ENCODE measurements at regions not wholly inside any gene's neighbourhood (a gene's known extent, or its start where the extent isn't known, plus 50 kb on each side); places are given as distances from the start of the nearest gene placed in this dataset.

DNA sequence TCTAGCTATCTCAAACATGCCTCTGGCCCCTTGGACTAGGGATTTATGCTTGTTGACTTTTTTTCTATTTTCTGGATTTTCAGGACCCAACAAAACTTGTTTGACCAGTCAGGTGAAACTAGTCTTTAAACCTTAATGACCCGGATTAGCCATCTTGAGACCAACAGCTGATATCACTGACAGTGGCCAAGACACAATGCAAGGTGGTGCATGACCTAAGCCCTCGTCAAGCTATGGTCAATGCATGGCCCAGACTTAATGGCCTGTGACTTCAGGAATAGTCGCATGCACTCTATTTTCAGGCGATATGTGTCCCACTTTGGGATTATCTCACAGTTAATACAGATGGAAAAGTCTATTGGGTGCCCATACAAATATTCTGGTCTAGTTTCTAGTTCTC, 190.4 kb downstream of the ZBTB18 start:
- H3K36me3 ChIP-seq (ENCODE audit: control insufficient read depth in 2 of 2, insufficient read depth in 1 of 2, low read length in 2 of 2): no peaks in the 10 kb centered on the region
- TF ChIP-seq, protein P1, sequence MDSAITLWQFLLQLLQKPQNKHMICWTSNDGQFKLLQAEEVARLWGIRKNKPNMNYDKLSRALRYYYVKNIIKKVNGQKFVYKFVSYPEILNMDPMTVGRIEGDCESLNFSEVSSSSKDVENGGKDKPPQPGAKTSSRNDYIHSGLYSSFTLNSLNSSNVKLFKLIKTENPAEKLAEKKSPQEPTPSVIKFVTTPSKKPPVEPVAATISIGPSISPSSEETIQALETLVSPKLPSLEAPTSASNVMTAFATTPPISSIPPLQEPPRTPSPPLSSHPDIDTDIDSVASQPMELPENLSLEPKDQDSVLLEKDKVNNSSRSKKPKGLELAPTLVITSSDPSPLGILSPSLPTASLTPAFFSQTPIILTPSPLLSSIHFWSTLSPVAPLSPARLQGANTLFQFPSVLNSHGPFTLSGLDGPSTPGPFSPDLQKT (IDR thresholded peaks at IDR 0.05; ENCODE audit: borderline replicate concordance, low read depth, low read length): no peak
- TF ChIP-seq ZNF585B (tag by site-specific recombination; IDR thresholded peaks at IDR 0.05): no peak
- no peak for TF ChIP-seq SCRT2 (tag by site-specific recombination; IDR thresholded peaks at IDR 0.05)
- TF ChIP-seq, protein P2, sequence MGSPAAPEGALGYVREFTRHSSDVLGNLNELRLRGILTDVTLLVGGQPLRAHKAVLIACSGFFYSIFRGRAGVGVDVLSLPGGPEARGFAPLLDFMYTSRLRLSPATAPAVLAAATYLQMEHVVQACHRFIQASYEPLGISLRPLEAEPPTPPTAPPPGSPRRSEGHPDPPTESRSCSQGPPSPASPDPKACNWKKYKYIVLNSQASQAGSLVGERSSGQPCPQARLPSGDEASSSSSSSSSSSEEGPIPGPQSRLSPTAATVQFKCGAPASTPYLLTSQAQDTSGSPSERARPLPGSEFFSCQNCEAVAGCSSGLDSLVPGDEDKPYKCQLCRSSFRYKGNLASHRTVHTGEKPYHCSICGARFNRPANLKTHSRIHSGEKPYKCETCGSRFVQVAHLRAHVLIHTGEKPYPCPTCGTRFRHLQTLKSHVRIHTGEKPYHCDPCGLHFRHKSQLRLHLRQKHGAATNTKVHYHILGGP (tag by site-specific recombination; IDR thresholded peaks at IDR 0.05): no peak
- TF ChIP-seq EGR2 (tag by site-specific recombination; IDR thresholded peaks at IDR 0.05; ENCODE audit: low read depth): no peak
- no peak for TF ChIP-seq ZNF341 (tag by site-specific recombination; IDR thresholded peaks at IDR 0.05; ENCODE audit: low read depth)
- TF ChIP-seq ZNF530 (tag by site-specific recombination; IDR thresholded peaks at IDR 0.05; ENCODE audit: low read depth): no peak
- no peak for TF ChIP-seq ZNF19 (tag by site-specific recombination; IDR thresholded peaks at IDR 0.05; ENCODE audit: low read depth)
- no peak for TF ChIP-seq GFI1B (tag by site-specific recombination; IDR thresholded peaks at IDR 0.05)
- no peak for TF ChIP-seq IKZF3 (tag by site-specific recombination; IDR thresholded peaks at IDR 0.05)
- no peak for TF ChIP-seq FEZF1 (tag by site-specific recombination; IDR thresholded peaks at IDR 0.05)
- TF ChIP-seq, protein P3, sequence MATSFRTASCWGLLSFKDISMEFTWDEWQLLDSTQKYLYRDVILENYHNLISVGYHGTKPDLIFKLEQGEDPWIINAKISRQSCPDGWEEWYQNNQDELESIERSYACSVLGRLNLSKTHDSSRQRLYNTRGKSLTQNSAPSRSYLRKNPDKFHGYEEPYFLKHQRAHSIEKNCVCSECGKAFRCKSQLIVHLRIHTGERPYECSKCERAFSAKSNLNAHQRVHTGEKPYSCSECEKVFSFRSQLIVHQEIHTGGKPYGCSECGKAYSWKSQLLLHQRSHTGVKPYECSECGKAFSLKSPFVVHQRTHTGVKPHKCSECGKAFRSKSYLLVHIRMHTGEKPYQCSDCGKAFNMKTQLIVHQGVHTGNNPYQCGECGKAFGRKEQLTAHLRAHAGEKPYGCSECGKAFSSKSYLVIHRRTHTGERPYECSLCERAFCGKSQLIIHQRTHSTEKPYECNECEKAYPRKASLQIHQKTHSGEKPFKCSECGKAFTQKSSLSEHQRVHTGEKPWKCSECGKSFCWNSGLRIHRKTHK (tag by site-specific recombination; IDR thresholded peaks at IDR 0.05): no peak
- TF ChIP-seq, protein P4, sequence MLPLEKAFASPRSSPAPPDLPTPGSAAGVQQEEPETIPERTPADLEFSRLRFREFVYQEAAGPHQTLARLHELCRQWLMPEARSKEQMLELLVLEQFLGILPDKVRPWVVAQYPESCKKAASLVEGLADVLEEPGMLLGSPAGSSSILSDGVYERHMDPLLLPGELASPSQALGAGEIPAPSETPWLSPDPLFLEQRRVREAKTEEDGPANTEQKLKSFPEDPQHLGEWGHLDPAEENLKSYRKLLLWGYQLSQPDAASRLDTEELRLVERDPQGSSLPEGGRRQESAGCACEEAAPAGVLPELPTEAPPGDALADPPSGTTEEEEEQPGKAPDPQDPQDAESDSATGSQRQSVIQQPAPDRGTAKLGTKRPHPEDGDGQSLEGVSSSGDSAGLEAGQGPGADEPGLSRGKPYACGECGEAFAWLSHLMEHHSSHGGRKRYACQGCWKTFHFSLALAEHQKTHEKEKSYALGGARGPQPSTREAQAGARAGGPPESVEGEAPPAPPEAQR (tag by site-specific recombination; IDR thresholded peaks at IDR 0.05): no peak
- TF ChIP-seq, protein P5, sequence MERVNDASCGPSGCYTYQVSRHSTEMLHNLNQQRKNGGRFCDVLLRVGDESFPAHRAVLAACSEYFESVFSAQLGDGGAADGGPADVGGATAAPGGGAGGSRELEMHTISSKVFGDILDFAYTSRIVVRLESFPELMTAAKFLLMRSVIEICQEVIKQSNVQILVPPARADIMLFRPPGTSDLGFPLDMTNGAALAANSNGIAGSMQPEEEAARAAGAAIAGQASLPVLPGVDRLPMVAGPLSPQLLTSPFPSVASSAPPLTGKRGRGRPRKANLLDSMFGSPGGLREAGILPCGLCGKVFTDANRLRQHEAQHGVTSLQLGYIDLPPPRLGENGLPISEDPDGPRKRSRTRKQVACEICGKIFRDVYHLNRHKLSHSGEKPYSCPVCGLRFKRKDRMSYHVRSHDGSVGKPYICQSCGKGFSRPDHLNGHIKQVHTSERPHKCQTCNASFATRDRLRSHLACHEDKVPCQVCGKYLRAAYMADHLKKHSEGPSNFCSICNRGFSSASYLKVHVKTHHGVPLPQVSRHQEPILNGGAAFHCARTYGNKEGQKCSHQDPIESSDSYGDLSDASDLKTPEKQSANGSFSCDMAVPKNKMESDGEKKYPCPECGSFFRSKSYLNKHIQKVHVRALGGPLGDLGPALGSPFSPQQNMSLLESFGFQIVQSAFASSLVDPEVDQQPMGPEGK (tag by site-specific recombination; IDR thresholded peaks at IDR 0.05): no peak
- TF ChIP-seq, protein P6, sequence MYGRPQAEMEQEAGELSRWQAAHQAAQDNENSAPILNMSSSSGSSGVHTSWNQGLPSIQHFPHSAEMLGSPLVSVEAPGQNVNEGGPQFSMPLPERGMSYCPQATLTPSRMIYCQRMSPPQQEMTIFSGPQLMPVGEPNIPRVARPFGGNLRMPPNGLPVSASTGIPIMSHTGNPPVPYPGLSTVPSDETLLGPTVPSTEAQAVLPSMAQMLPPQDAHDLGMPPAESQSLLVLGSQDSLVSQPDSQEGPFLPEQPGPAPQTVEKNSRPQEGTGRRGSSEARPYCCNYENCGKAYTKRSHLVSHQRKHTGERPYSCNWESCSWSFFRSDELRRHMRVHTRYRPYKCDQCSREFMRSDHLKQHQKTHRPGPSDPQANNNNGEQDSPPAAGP (tag by site-specific recombination; IDR thresholded peaks at IDR 0.05): no peak
- TF ChIP-seq YY1 (tag by site-specific recombination; IDR thresholded peaks at IDR 0.05): no peak
- TF ChIP-seq ZNF394 (tag by site-specific recombination; IDR thresholded peaks at IDR 0.05; ENCODE audit: borderline replicate concordance): no peak
- no peak for TF ChIP-seq ZNF23 (tag by site-specific recombination; IDR thresholded peaks at IDR 0.05; ENCODE audit: borderline replicate concordance)
- no peak for TF ChIP-seq ZNF37A (tag by site-specific recombination; IDR thresholded peaks at IDR 0.05)
- TF ChIP-seq ZNF266 (tag by site-specific recombination; IDR thresholded peaks at IDR 0.05; ENCODE audit: low read depth): no peak
- ChIA-PET CTCF (interaction anchor here (0.8 kb wide), 1 partner anchor 32 kb away, joined by 5 read pairs; no protein-coding TSS in a partner anchor), POLR2A (interaction anchor here (0.8 kb wide), 1 partner anchor 27 kb away, joined by 4 read pairs; no protein-coding TSS in a partner anchor)
- no peaks in the 10 kb centered on the region for H3K9me3 ChIP-seq (ENCODE audit: control insufficient read depth, insufficient read depth, low read depth, low read length)
- H3K4me3 ChIP-seq (ENCODE audit: low read depth, low read length): no peak overlapping the region
- no peaks in the 10 kb centered on the region; the same call in 1 of the 2 replicates for H3K4me1 ChIP-seq (ENCODE audit: control insufficient read depth, insufficient read depth, low read length)
- H3K27ac ChIP-seq (ENCODE audit: extremely low read depth, low read depth, low read length): no peak overlapping the region
